ENCODE measurements at regions not wholly inside any gene's neighbourhood (a gene's known extent, or its start where the extent isn't known, plus 50 kb on each side); places are given as distances from the start of the nearest gene placed in this dataset.
A peak's percentile ranks its signal among the peaks of the same experiment; 100 is the strongest.

- no peaks in the 10 kb centered on the region for H3K9me3 ChIP-seq
- 40 to 48% (median 48%) methylated on average over 4 of the region's 4 CpGs for WGBS, 4 donors
- no peak overlapping the region for H3K4me3 ChIP-seq
- DNase-seq (no peak), ATAC-seq (no peak)
- no peaks in the 10 kb centered on the region for H3K4me1 ChIP-seq
- H3K27ac ChIP-seq, result no peak overlapping the region
- intact Hi-C loops (cut with DNase I), result no loop called here
- TF ChIP-seq, protein P1, sequence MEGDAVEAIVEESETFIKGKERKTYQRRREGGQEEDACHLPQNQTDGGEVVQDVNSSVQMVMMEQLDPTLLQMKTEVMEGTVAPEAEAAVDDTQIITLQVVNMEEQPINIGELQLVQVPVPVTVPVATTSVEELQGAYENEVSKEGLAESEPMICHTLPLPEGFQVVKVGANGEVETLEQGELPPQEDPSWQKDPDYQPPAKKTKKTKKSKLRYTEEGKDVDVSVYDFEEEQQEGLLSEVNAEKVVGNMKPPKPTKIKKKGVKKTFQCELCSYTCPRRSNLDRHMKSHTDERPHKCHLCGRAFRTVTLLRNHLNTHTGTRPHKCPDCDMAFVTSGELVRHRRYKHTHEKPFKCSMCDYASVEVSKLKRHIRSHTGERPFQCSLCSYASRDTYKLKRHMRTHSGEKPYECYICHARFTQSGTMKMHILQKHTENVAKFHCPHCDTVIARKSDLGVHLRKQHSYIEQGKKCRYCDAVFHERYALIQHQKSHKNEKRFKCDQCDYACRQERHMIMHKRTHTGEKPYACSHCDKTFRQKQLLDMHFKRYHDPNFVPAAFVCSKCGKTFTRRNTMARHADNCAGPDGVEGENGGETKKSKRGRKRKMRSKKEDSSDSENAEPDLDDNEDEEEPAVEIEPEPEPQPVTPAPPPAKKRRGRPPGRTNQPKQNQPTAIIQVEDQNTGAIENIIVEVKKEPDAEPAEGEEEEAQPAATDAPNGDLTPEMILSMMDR (IDR thresholded peaks at IDR 0.05), result no peak
- no peak for TF ChIP-seq POLR2A (IDR thresholded peaks at IDR 0.05)
- H3K27me3 ChIP-seq, result no peaks in the 10 kb centered on the region
- no peaks in the 10 kb centered on the region for H3K36me3 ChIP-seq
These were observed 792.8 kb upstream of the NUDT12 start for GRCh38 chr5:104355350-104355749.

DNA sequence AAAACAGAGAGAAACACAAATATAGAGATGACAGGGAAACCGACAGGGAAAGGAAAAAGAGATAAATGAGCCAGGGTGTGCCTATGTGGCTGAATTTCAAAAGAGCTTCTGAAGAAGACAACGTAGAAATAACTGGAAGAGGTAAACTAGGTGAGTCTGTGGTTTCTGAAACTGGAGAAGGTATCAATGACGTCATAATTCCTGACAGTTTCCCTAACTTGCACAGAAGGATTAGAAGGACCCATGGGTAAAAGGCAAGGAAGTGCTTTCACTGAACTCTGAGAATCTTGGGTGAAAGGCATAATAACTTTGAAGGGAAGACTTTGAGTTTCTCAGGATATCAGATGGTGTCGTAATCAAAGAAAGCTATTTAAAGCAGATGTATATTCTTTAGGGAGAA is 790.8 kb upstream of the NUDT12 start:
- no peak for TF ChIP-seq POLR2A (IDR thresholded peaks at IDR 0.05)
- TF ChIP-seq, protein P1 (IDR thresholded peaks at IDR 0.05), result no peak
- Histone ChIP-seq H3K4me1 (no peaks in the 10 kb centered on the region), H3K36me3 (no peaks in the 10 kb centered on the region), H3K9me3 (no peaks in the 10 kb centered on the region), H3K27me3 (no peaks in the 10 kb centered on the region), H3K27ac (no peak overlapping the region), H3K4me3 (no peak overlapping the region)
- ATAC-seq (no peak), DNase-seq (no peak)
- intact Hi-C loops (cut with DNase I), result no loop called here
- 48 to 61% (median 56%) methylated on average over 4 of the region's 4 CpGs for WGBS, 4 donors

GRCh38 chr5:104352954-104353353 is 790.4 kb upstream of the NUDT12 start:
- TF ChIP-seq, protein P1 (IDR thresholded peaks at IDR 0.05), result no peak
- TF ChIP-seq POLR2A (IDR thresholded peaks at IDR 0.05), result no peak
- H3K4me3 ChIP-seq, result no peak overlapping the region
- no peaks in the 10 kb centered on the region for H3K27me3 ChIP-seq
- no peaks in the 10 kb centered on the region for H3K9me3 ChIP-seq
- 93 to 96% (median 94%) methylated on average over 1 of the region's 1 CpG for WGBS, 4 donors
- no peaks in the 10 kb centered on the region for H3K36me3 ChIP-seq
- DNase-seq, result no peak
- ATAC-seq, result no peak
- H3K4me1 ChIP-seq, result no peaks in the 10 kb centered on the region
- H3K27ac ChIP-seq, result no peak overlapping the region
- intact Hi-C loops (cut with DNase I), result no loop called here

DNA sequence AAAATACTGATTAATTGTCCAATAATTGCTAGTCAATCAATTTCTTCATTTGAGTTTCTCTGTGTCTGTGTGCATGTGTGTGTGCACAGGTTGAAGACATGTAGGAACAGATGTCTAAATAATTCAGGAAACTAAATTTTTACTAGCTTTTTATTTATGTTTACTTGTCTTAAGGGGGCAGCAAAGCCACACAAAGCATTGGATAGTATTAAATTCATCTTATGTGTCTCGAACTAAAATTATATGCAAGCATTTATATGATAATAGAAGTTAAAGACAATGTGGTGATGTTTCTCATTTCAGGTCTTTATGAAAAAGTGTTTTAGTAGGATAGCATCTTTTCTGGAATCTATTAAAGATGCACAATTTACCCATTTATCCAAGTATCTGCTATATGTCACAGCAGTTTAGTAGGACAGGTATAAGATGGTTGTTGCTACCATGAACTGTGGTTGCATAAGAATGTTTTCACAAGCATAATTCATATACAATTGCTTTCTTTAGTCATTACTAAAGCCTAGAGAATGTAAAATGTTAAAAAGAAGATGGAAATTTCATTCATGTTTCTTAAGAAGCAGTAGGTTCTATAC is 784.6 kb upstream of the NUDT12 start:
- Histone ChIP-seq H3K27me3 (no peaks in the 10 kb centered on the region), H3K9me3 (no peaks in the 10 kb centered on the region), H3K4me3 (no peak overlapping the region), H3K36me3 (no peaks in the 10 kb centered on the region), H3K27ac (no peak overlapping the region), H3K4me1 (no peaks in the 10 kb centered on the region)
- 21 to 34% (median 27%) methylated on average over 1 of the region's 1 CpG for WGBS, 4 donors
- TF ChIP-seq POLR2A (IDR thresholded peaks at IDR 0.05), result no peak
- TF ChIP-seq, protein P1 (IDR thresholded peaks at IDR 0.05), result peak in 4 of 12 donors; percentile 28 to 36 (median 29)
- intact Hi-C loops (cut with DNase I), result no loop called here
- no peak for ATAC-seq
- no peak for DNase-seq
